ENCODE measurements at regions not wholly inside any gene's neighbourhood (a gene's known extent, or its start where the extent isn't known, plus 50 kb on each side); places are given as distances from the start of the nearest gene placed in this dataset.

GRCh38 chr14:104361921-104362681 lies 217.5 kb upstream of the C14orf180 start:
- no peak for DNase-seq

GRCh38 chr14:104362761-104363605 lies 216.6 kb upstream of the C14orf180 start:
- DNase-seq: no peak

GRCh38 chr14:104363891-104364760 lies 215.4 kb upstream of the C14orf180 start:
- DNase-seq: no peak

GRCh38 chr14:104364830-104365229 lies 214.7 kb upstream of the C14orf180 start:
- DNase-seq: no peak

- no peak for DNase-seq
These were observed 212.4 kb upstream of the C14orf180 start for GRCh38 chr14:104366931-104367865.

- no peak for DNase-seq
These were observed 211.5 kb upstream of the C14orf180 start for GRCh38 chr14:104367866-104368750.

- DNase-seq: no peak
These were observed 210.8 kb upstream of the C14orf180 start for GRCh38 chr14:104368751-104369100.

- no peak for DNase-seq
These were observed 210.4 kb upstream of the C14orf180 start for GRCh38 chr14:104369208-104369607.

- no peak for DNase-seq
These were observed 209.2 kb upstream of the C14orf180 start for GRCh38 chr14:104370256-104370870.

- DNase-seq: no peak
These were observed 208.5 kb upstream of the C14orf180 start for GRCh38 chr14:104371031-104371430.

- no peak for DNase-seq
These were observed 207.6 kb upstream of the C14orf180 start for GRCh38 chr14:104371917-104372316.

GRCh38 chr14:104372390-104373054 lies 207.0 kb upstream of the C14orf180 start:
- no peak for DNase-seq

- no peak for DNase-seq
These were observed 206.3 kb upstream of the C14orf180 start for GRCh38 chr14:104373055-104373854.

GRCh38 chr14:104373855-104374717 lies 205.5 kb upstream of the C14orf180 start:
- DNase-seq: no peak

GRCh38 chr14:104374718-104375080 lies 204.9 kb upstream of the C14orf180 start:
- DNase-seq: no peak

- DNase-seq: no peak
These were observed 203.9 kb upstream of the C14orf180 start for GRCh38 chr14:104375551-104376201.
